Activated CD8-positive, alpha-beta memory T cell treated with anti-CD3 and anti-CD28 coated beads, Interleukin-2, amount 10 ng/mL, durations not matched to agents 7 days and 5 days (primary cell): ENCODE measurements at regions not wholly inside any gene's neighbourhood (a gene's known extent, or its start where the extent isn't known, plus 50 kb on each side); places are given as distances from the start of the nearest gene placed in this dataset.
"Not testable (repeated sequence)": the region's sequence is repeated elsewhere in the genome, so short reads cannot be mapped to it uniquely, and the experiment has no call there.

ENCODE experiments used
- ATAC-seq: fragments of 150-1000 bp; cut with Tn5 transposase; one replicate; pipeline ENCODE4 v1.10.0; 2021; ENCODE audit warnings: moderate library complexity
- CTCF ChIA-PET: fragments of 350-600 bp; sonication (Branson Sonifier 250); formaldehyde crosslinking; loops from one replicate; lab custom pipeline; 2021; ENCODE audit warnings: antibody characterized with exemption; lab: Charles Lee
- DNase-seq: peaks from one replicate; pipeline ENCODE4 v3.0.0-alpha.2; 2020
- H3K27ac Mint-ChIP-seq: one replicate; pipeline ENCODE4 v1.8.0; 2021; ENCODE audit warnings: mild to moderate bottlenecking, mixed read lengths
- H3K27me3 Mint-ChIP-seq: one replicate; pipeline ENCODE4 v1.8.0; 2021; ENCODE audit warnings: mixed read lengths
- H3K36me3 Mint-ChIP-seq: one replicate; pipeline ENCODE4 v1.8.0; 2021; ENCODE audit warnings: mild to moderate bottlenecking, mixed read lengths
- H3K4me1 Mint-ChIP-seq: one replicate; pipeline ENCODE4 v1.8.0; 2021; ENCODE audit warnings: mixed read lengths
- H3K4me3 Mint-ChIP-seq: one replicate; pipeline ENCODE4 v1.8.0; 2021; ENCODE audit warnings: mild to moderate bottlenecking, moderate library complexity, mixed read lengths
- H3K9me3 Mint-ChIP-seq: one replicate; pipeline ENCODE4 v1.8.0; 2022; ENCODE audit warnings: low read depth, mixed read lengths

- H3K36me3 Mint-ChIP-seq, H3K9me3 Mint-ChIP-seq, H3K4me1 Mint-ChIP-seq, CTCF ChIA-PET, H3K27me3 Mint-ChIP-seq, DNase-seq, H3K4me3 Mint-ChIP-seq, ATAC-seq, H3K27ac Mint-ChIP-seq: not testable (repeated sequence)
These were observed 522.1 kb downstream of the TMEM135 start for GRCh38 chr11:87559852-87560251.

- DNase-seq = no peak
- peaks cover 1% of the 10 kb centered on the region for H3K9me3 Mint-ChIP-seq
- H3K4me1 Mint-ChIP-seq = no peaks in the 10 kb centered on the region
- no peak overlapping the region for H3K27ac Mint-ChIP-seq
- no peaks in the 10 kb centered on the region for H3K36me3 Mint-ChIP-seq
- no peak for ATAC-seq
- no peak overlapping the region for H3K4me3 Mint-ChIP-seq
- CTCF ChIA-PET = no interaction called here
- no peaks in the 10 kb centered on the region for H3K27me3 Mint-ChIP-seq
These were observed 517.4 kb downstream of the TMEM135 start for GRCh38 chr11:87555101-87555500.

GRCh38 chr11:87548797-87549196, 511.1 kb downstream of the TMEM135 start:
- Mint-ChIP-seq H3K36me3 (no peaks in the 10 kb centered on the region), H3K4me1 (no peaks in the 10 kb centered on the region), H3K4me3 (no peak overlapping the region), H3K27ac (no peak overlapping the region), H3K9me3 (peaks cover 7% of the 10 kb centered on the region), H3K27me3 (no peaks in the 10 kb centered on the region)
- CTCF ChIA-PET = no interaction called here
- DNase-seq (no peak), ATAC-seq (no peak)

GRCh38 chr11:87545858-87546257, 508.1 kb downstream of the TMEM135 start:
- Mint-ChIP-seq H3K4me3 (no peak overlapping the region), H3K4me1 (no peaks in the 10 kb centered on the region), H3K27ac (no peak overlapping the region), H3K9me3 (peaks cover 21% of the 10 kb centered on the region), H3K36me3 (no peaks in the 10 kb centered on the region), H3K27me3 (no peaks in the 10 kb centered on the region)
- CTCF ChIA-PET = no interaction called here
- DNase-seq (no peak), ATAC-seq (no peak)

- H3K36me3 Mint-ChIP-seq = no peaks in the 10 kb centered on the region
- no peak for DNase-seq
- H3K4me1 Mint-ChIP-seq = no peaks in the 10 kb centered on the region
- CTCF ChIA-PET = no interaction called here
- H3K4me3 Mint-ChIP-seq = no peak overlapping the region
- peaks cover 15% of the 10 kb centered on the region for H3K9me3 Mint-ChIP-seq
- no peaks in the 10 kb centered on the region for H3K27me3 Mint-ChIP-seq
- no peak for ATAC-seq
- H3K27ac Mint-ChIP-seq = no peak overlapping the region
These were observed 501.9 kb downstream of the TMEM135 start for GRCh38 chr11:87539596-87539995.

- no peak overlapping the region for H3K4me3 Mint-ChIP-seq
- no peak for ATAC-seq
- H3K9me3 Mint-ChIP-seq = peaks cover 3% of the 10 kb centered on the region
- H3K27me3 Mint-ChIP-seq = no peaks in the 10 kb centered on the region
- no peaks in the 10 kb centered on the region for H3K4me1 Mint-ChIP-seq
- CTCF ChIA-PET = no interaction called here
- H3K27ac Mint-ChIP-seq = no peak overlapping the region
- H3K36me3 Mint-ChIP-seq = no peaks in the 10 kb centered on the region
- no peak for DNase-seq
These were observed 498.8 kb downstream of the TMEM135 start for GRCh38 chr11:87536565-87536964.

- Mint-ChIP-seq H3K27ac (no peak overlapping the region), H3K4me3 (no peak overlapping the region), H3K27me3 (no peaks in the 10 kb centered on the region), H3K4me1 (no peaks in the 10 kb centered on the region), H3K36me3 (no peaks in the 10 kb centered on the region), H3K9me3 (no peaks in the 10 kb centered on the region)
- DNase-seq = no peak
- CTCF ChIA-PET = no interaction called here
- no peak for ATAC-seq
These were observed 498.3 kb downstream of the TMEM135 start for GRCh38 chr11:87536016-87536415.

GRCh38 chr11:87535513-87535912, 497.8 kb downstream of the TMEM135 start:
- no peak for DNase-seq
- H3K4me3 Mint-ChIP-seq = no peak overlapping the region
- CTCF ChIA-PET = no interaction called here
- H3K4me1 Mint-ChIP-seq = no peaks in the 10 kb centered on the region
- H3K27ac Mint-ChIP-seq = no peak overlapping the region
- no peak for ATAC-seq
- no peaks in the 10 kb centered on the region for H3K36me3 Mint-ChIP-seq
- H3K9me3 Mint-ChIP-seq = no peaks in the 10 kb centered on the region
- no peaks in the 10 kb centered on the region for H3K27me3 Mint-ChIP-seq

GRCh38 chr11:87531835-87532234, 494.1 kb downstream of the TMEM135 start:
- H3K36me3 Mint-ChIP-seq, H3K9me3 Mint-ChIP-seq, H3K27me3 Mint-ChIP-seq, DNase-seq, H3K4me3 Mint-ChIP-seq, H3K4me1 Mint-ChIP-seq, ATAC-seq, CTCF ChIA-PET, H3K27ac Mint-ChIP-seq: not testable (repeated sequence)

GRCh38 chr11:87529486-87529885, 491.8 kb downstream of the TMEM135 start:
- H3K27ac Mint-ChIP-seq = no peak overlapping the region
- CTCF ChIA-PET = no interaction called here
- H3K36me3 Mint-ChIP-seq = no peaks in the 10 kb centered on the region
- no peaks in the 10 kb centered on the region for H3K27me3 Mint-ChIP-seq
- DNase-seq = no peak
- H3K4me1 Mint-ChIP-seq = no peaks in the 10 kb centered on the region
- peaks cover 2% of the 10 kb centered on the region for H3K9me3 Mint-ChIP-seq
- no peak for ATAC-seq
- no peak overlapping the region for H3K4me3 Mint-ChIP-seq

- CTCF ChIA-PET = no interaction called here
- no peak for DNase-seq
These were observed 491.0 kb downstream of the TMEM135 start for GRCh38 chr11:87528752-87529151.

GRCh38 chr11:87523276-87523675, 485.5 kb downstream of the TMEM135 start:
- CTCF ChIA-PET = no interaction called here
- no peak overlapping the region for H3K27ac Mint-ChIP-seq
- DNase-seq (no peak), ATAC-seq (no peak)
- no peaks in the 10 kb centered on the region for H3K36me3 Mint-ChIP-seq
- no peaks in the 10 kb centered on the region for H3K4me1 Mint-ChIP-seq
- H3K4me3 Mint-ChIP-seq = no peak overlapping the region
- no peaks in the 10 kb centered on the region for H3K27me3 Mint-ChIP-seq
- H3K9me3 Mint-ChIP-seq = peaks cover 2% of the 10 kb centered on the region

More at GRCh38 chr11:87528752-87529151, 491.0 kb downstream of the TMEM135 start:
- H3K4me3 Mint-ChIP-seq = no peak overlapping the region
- H3K9me3 Mint-ChIP-seq = peaks cover 2% of the 10 kb centered on the region
- H3K27ac Mint-ChIP-seq = no peak overlapping the region
- H3K27me3 Mint-ChIP-seq = no peaks in the 10 kb centered on the region
- H3K4me1 Mint-ChIP-seq = no peaks in the 10 kb centered on the region
- ATAC-seq = no peak
- no peaks in the 10 kb centered on the region for H3K36me3 Mint-ChIP-seq

GRCh38 chr11:87518266-87518665, 480.5 kb downstream of the TMEM135 start:
- no peaks in the 10 kb centered on the region for H3K27me3 Mint-ChIP-seq
- no peak for ATAC-seq
- CTCF ChIA-PET = no interaction called here

GRCh38 chr11:87517351-87517750, 479.6 kb downstream of the TMEM135 start:
- ATAC-seq = no peak

More at GRCh38 chr11:87518266-87518665, 480.5 kb downstream of the TMEM135 start:
- Mint-ChIP-seq H3K4me1 (no peaks in the 10 kb centered on the region), H3K27ac (no peak overlapping the region), H3K9me3 (no peaks in the 10 kb centered on the region), H3K36me3 (no peaks in the 10 kb centered on the region), H3K4me3 (no peak overlapping the region)
- DNase-seq = no peak

GRCh38 chr11:87507722-87508121, 470.0 kb downstream of the TMEM135 start:
- DNase-seq, H3K27ac Mint-ChIP-seq, H3K4me3 Mint-ChIP-seq, H3K9me3 Mint-ChIP-seq, CTCF ChIA-PET, H3K4me1 Mint-ChIP-seq, H3K27me3 Mint-ChIP-seq, H3K36me3 Mint-ChIP-seq, ATAC-seq: not testable (repeated sequence)

More at GRCh38 chr11:87517351-87517750, 479.6 kb downstream of the TMEM135 start:
- DNase-seq = no peak
- Mint-ChIP-seq H3K27ac (no peak overlapping the region), H3K9me3 (no peaks in the 10 kb centered on the region), H3K4me1 (no peaks in the 10 kb centered on the region), H3K4me3 (no peak overlapping the region), H3K36me3 (no peaks in the 10 kb centered on the region), H3K27me3 (no peaks in the 10 kb centered on the region)
- CTCF ChIA-PET = no interaction called here
